Skeletal muscle cell (primary cell): ENCODE measurements at regions not wholly inside any gene's neighbourhood (a gene's known extent, or its start where the extent isn't known, plus 50 kb on each side); places are given as distances from the start of the nearest gene placed in this dataset.

Experiments
- DNase-seq: peaks from one replicate; pipeline ENCODE4 v3.0.0-alpha.2; 2010; ENCODE audit warnings: low read depth
- H3K4me3 ChIP-seq: 2 replicates; pipeline ENCODE4 v1.5.1; 2011; ENCODE audit warnings: low read depth, mild to moderate bottlenecking, control low read depth, low read length, moderate library complexity

GRCh38 chr12:30514666-30515065 is 181.0 kb downstream of the IPO8 start:
- DNase-seq = no peak
- no peak overlapping the region for H3K4me3 ChIP-seq

- no peak for DNase-seq
- no peak overlapping the region for H3K4me3 ChIP-seq
These were observed 187.3 kb downstream of the IPO8 start for GRCh38 chr12:30508205-30508967.

- no peak overlapping the region for H3K4me3 ChIP-seq
- DNase-seq = no peak
These were observed 188.1 kb downstream of the IPO8 start for GRCh38 chr12:30507576-30507975.

- H3K4me3 ChIP-seq = no peak overlapping the region
- no peak for DNase-seq
These were observed 189.3 kb downstream of the IPO8 start for GRCh38 chr12:30506411-30506810.

- H3K4me3 ChIP-seq = no peak overlapping the region
- no peak for DNase-seq
These were observed 194.0 kb downstream of the IPO8 start for GRCh38 chr12:30501718-30502117.

- no peak for DNase-seq
- H3K4me3 ChIP-seq = no peak overlapping the region
These were observed 195.1 kb downstream of the IPO8 start for GRCh38 chr12:30500532-30500931.

- H3K4me3 ChIP-seq = no peak overlapping the region
- no peak for DNase-seq
These were observed 210.3 kb downstream of the IPO8 start for GRCh38 chr12:30485230-30485890.

GRCh38 chr12:30484658-30485057 is 211.0 kb downstream of the IPO8 start:
- no peak for DNase-seq
- H3K4me3 ChIP-seq = no peak overlapping the region

- no peak overlapping the region for H3K4me3 ChIP-seq
- DNase-seq = no peak
These were observed 213.0 kb downstream of the IPO8 start for GRCh38 chr12:30482650-30483049.

GRCh38 chr12:30473274-30473673 is 222.4 kb downstream of the IPO8 start:
- H3K4me3 ChIP-seq = no peak overlapping the region
- DNase-seq = no peak

GRCh38 chr12:30466093-30466585 is 229.5 kb downstream of the IPO8 start:
- DNase-seq = no peak
- H3K4me3 ChIP-seq = no peak overlapping the region

- no peak overlapping the region for H3K4me3 ChIP-seq
- no peak for DNase-seq
These were observed 232.0 kb downstream of the IPO8 start for GRCh38 chr12:30463636-30464035.

GRCh38 chr12:30462249-30462648 is 233.4 kb downstream of the IPO8 start:
- no peak for DNase-seq
- no peak overlapping the region for H3K4me3 ChIP-seq

- no peak overlapping the region for H3K4me3 ChIP-seq
- no peak for DNase-seq
These were observed 234.5 kb downstream of the IPO8 start for GRCh38 chr12:30461026-30461615.

- no peak overlapping the region for H3K4me3 ChIP-seq
These were observed 237.2 kb downstream of the IPO8 start for GRCh38 chr12:30458453-30458852.

GRCh38 chr12:30457621-30458289 is 237.9 kb downstream of the IPO8 start:
- no peak overlapping the region for H3K4me3 ChIP-seq
- peak; percentile 91 for DNase-seq

More at GRCh38 chr12:30458453-30458852, 237.2 kb downstream of the IPO8 start:
- no peak for DNase-seq

GRCh38 chr12:30450872-30451271 is 244.8 kb downstream of the IPO8 start:
- H3K4me3 ChIP-seq = no peak overlapping the region
- peak; percentile 73 for DNase-seq

GRCh38 chr12:30450226-30450625 is 245.4 kb downstream of the IPO8 start:
- no peak overlapping the region for H3K4me3 ChIP-seq
- no peak for DNase-seq

- H3K4me3 ChIP-seq = no peak overlapping the region
- DNase-seq = no peak
These were observed 247.6 kb downstream of the IPO8 start for GRCh38 chr12:30448038-30448437.
